Neural cell (in vitro differentiated cells): ENCODE measurements at regions not wholly inside any gene's neighbourhood (a gene's known extent, or its start where the extent isn't known, plus 50 kb on each side); places are given as distances from the start of the nearest gene placed in this dataset.
A peak's percentile ranks its signal among the peaks of the same experiment; 100 is the strongest.

Experiments used
- H2AFZ ChIP-seq: fragments of 200-600, 300-800 bp; sonication (generic), shearing (Covaris generic); 2 replicates; pipeline ENCODE4 v1.6.0; 2014; ENCODE audit warnings: low read depth, mild to moderate bottlenecking, antibody characterized with exemption, low read length, moderate library complexity
- H3F3A ChIP-seq: fragments of 200-600 bp; shearing (Covaris generic); 2 replicates; pipeline ENCODE4 v1.6.1; 2016; ENCODE audit warnings: mild to moderate bottlenecking, moderate library complexity, mixed read lengths, antibody characterized with exemption, low read length; ENCODE audit not compliant: insufficient read depth, poor library complexity, severe bottlenecking
- H3K27ac ChIP-seq: fragments of 200-600, 300-800 bp; sonication (generic), shearing (Covaris generic); 2 replicates; pipeline ENCODE4 v1.5.1; 2014; ENCODE audit warnings: mild to moderate bottlenecking, low read length, moderate library complexity
- H3K27me3 ChIP-seq: fragments of 300-800, 200-600 bp; sonication (generic), shearing (Covaris generic); 2 replicates; pipeline ENCODE4 v1.6.0; 2014; ENCODE audit warnings: mild to moderate bottlenecking, low read depth, low read length, moderate library complexity; ENCODE audit not compliant: insufficient read depth
- H3K36me3 ChIP-seq: fragments of 300-800, 200-600 bp; sonication (generic), shearing (Covaris generic); 2 replicates; pipeline ENCODE4 v1.5.1; 2014; ENCODE audit warnings: mild to moderate bottlenecking, antibody characterized with exemption, low read length, moderate library complexity; ENCODE audit not compliant: insufficient read depth
- H3K4me2 ChIP-seq: fragments of 300-800, 200-600 bp; sonication (generic), shearing (Covaris generic); 2 replicates; pipeline ENCODE4 v1.6.0; 2014; ENCODE audit warnings: mild to moderate bottlenecking, low read length
- H3K4me3 ChIP-seq: fragments of 300-800, 200-600 bp; sonication (generic), shearing (Covaris generic); 2 replicates; pipeline ENCODE4 v1.5.1; 2014; ENCODE audit warnings: mild to moderate bottlenecking, low read length, moderate library complexity
- H3K79me2 ChIP-seq: fragments of 200-600 bp; shearing (Covaris generic); replicated peaks from 2 replicates; pipeline ENCODE4 v1.6.0; 2014; ENCODE audit warnings: mild to moderate bottlenecking, low read length, moderate library complexity; ENCODE audit not compliant: insufficient read depth
- H3K9ac ChIP-seq: fragments of 300-800, 200-600 bp; sonication (generic), shearing (Covaris generic); 2 replicates; pipeline ENCODE4 v1.6.1; 2016; ENCODE audit warnings: mild to moderate bottlenecking, low read length, mixed read lengths
- H3K9me2 ChIP-seq: fragments of 200-600 bp; shearing (Covaris generic); 2 replicates; pipeline ENCODE4 v1.6.1; 2016; ENCODE audit warnings: mild to moderate bottlenecking, low read length, mixed read lengths; ENCODE audit not compliant: insufficient read depth
- H3K9me3 ChIP-seq: fragments of 200-600, 300-800 bp; sonication (generic), shearing (Covaris generic); 2 replicates; pipeline ENCODE4 v1.6.1; 2016; ENCODE audit warnings: mild to moderate bottlenecking, mixed run types, low read length, moderate library complexity, mixed read lengths
- H4K20me1 ChIP-seq: fragments of 200-600 bp; shearing (Covaris generic); 2 replicates; pipeline ENCODE4 v1.6.1; 2016; ENCODE audit warnings: mild to moderate bottlenecking, mixed run types; ENCODE audit not compliant: insufficient read depth
- CTCF ChIP-seq: fragments of 450-650 bp; IDR thresholded peaks from 2 replicates; pipeline ENCODE4 v1.5.1; 2014; ENCODE audit warnings: antibody characterized with exemption, mild to moderate bottlenecking, moderate library complexity; ENCODE audit not compliant: poor library complexity, severe bottlenecking
- EP300 ChIP-seq: fragments of 450-650 bp; conservative IDR thresholded peaks from 2 replicates; pipeline ENCODE4 v1.6.1; 2014; ENCODE audit warnings: antibody characterized with exemption, mild to moderate bottlenecking, moderate library complexity; ENCODE audit not compliant: poor library complexity, severe bottlenecking
- EZH2 ChIP-seq: fragments of 200-600, 300-800 bp; shearing (Covaris generic), sonication (generic); IDR thresholded peaks from 2 replicates; pipeline ENCODE4 v1.6.1; 2014; ENCODE audit warnings: antibody characterized with exemption, low read length, borderline replicate concordance, mild to moderate bottlenecking; ENCODE audit not compliant: insufficient read depth, poor library complexity, severe bottlenecking
- MXI1 ChIP-seq: fragments of 450-650 bp; conservative IDR thresholded peaks from 2 replicates; pipeline ENCODE4 v1.6.1; 2014; ENCODE audit warnings: antibody characterized with exemption, mild to moderate bottlenecking; ENCODE audit not compliant: poor library complexity, severe bottlenecking
- POLR2AphosphoS5 ChIP-seq: IDR thresholded peaks from 2 replicates; pipeline ENCODE4 v1.6.1; 2012
- RAD21 ChIP-seq: fragments of 450-650 bp; conservative IDR thresholded peaks from 2 replicates; pipeline ENCODE4 v1.6.1; 2014; ENCODE audit warnings: antibody characterized with exemption, mild to moderate bottlenecking, moderate library complexity
- SMC3 ChIP-seq: fragments of 450-650 bp; conservative IDR thresholded peaks from 2 replicates; pipeline ENCODE4 v1.6.1; 2014; ENCODE audit warnings: antibody characterized with exemption, mild to moderate bottlenecking, moderate library complexity; ENCODE audit not compliant: poor library complexity
- TAF1 ChIP-seq: IDR thresholded peaks from 2 replicates; pipeline ENCODE4 v1.6.1; 2012; ENCODE audit warnings: low read depth
- TF ChIP-seq, protein P1 (sequence below): IDR thresholded peaks from 2 replicates; pipeline ENCODE4 v1.6.1; 2012; ENCODE audit warnings: borderline replicate concordance

- H3K4me2 ChIP-seq: peak overlapping the region; percentile 6
- no peaks in the 10 kb centered on the region for H3K9me3 ChIP-seq
- no peaks in the 10 kb centered on the region for H3K36me3 ChIP-seq
- no peak overlapping the region for H3K4me3 ChIP-seq
- peaks cover 5% of the 10 kb centered on the region for H3K79me2 ChIP-seq
- no peak overlapping the region for H3K27ac ChIP-seq
- H3K9ac ChIP-seq: no peak overlapping the region
- peaks cover 7% of the 10 kb centered on the region for H3K27me3 ChIP-seq
- TF ChIP-seq EZH2: no peak
- TF ChIP-seq TAF1: no peak
- no peak for TF ChIP-seq SMC3
- no peak for TF ChIP-seq POLR2AphosphoS5
- TF ChIP-seq MXI1: no peak
- no peak for TF ChIP-seq EP300
- TF ChIP-seq CTCF: no peak
- TF ChIP-seq, protein P1, sequence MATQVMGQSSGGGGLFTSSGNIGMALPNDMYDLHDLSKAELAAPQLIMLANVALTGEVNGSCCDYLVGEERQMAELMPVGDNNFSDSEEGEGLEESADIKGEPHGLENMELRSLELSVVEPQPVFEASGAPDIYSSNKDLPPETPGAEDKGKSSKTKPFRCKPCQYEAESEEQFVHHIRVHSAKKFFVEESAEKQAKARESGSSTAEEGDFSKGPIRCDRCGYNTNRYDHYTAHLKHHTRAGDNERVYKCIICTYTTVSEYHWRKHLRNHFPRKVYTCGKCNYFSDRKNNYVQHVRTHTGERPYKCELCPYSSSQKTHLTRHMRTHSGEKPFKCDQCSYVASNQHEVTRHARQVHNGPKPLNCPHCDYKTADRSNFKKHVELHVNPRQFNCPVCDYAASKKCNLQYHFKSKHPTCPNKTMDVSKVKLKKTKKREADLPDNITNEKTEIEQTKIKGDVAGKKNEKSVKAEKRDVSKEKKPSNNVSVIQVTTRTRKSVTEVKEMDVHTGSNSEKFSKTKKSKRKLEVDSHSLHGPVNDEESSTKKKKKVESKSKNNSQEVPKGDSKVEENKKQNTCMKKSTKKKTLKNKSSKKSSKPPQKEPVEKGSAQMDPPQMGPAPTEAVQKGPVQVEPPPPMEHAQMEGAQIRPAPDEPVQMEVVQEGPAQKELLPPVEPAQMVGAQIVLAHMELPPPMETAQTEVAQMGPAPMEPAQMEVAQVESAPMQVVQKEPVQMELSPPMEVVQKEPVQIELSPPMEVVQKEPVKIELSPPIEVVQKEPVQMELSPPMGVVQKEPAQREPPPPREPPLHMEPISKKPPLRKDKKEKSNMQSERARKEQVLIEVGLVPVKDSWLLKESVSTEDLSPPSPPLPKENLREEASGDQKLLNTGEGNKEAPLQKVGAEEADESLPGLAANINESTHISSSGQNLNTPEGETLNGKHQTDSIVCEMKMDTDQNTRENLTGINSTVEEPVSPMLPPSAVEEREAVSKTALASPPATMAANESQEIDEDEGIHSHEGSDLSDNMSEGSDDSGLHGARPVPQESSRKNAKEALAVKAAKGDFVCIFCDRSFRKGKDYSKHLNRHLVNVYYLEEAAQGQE: no peak
- TF ChIP-seq RAD21: no peak
- no peaks in the 10 kb centered on the region for H4K20me1 ChIP-seq
- H2AFZ ChIP-seq: no peak overlapping the region
- peaks cover 3% of the 10 kb centered on the region for H3F3A ChIP-seq
- H3K9me2 ChIP-seq: no peaks in the 10 kb centered on the region
Observed at GRCh38 chr13:99659226-99659625, 158.0 kb downstream of the TM9SF2 start.

DNA sequence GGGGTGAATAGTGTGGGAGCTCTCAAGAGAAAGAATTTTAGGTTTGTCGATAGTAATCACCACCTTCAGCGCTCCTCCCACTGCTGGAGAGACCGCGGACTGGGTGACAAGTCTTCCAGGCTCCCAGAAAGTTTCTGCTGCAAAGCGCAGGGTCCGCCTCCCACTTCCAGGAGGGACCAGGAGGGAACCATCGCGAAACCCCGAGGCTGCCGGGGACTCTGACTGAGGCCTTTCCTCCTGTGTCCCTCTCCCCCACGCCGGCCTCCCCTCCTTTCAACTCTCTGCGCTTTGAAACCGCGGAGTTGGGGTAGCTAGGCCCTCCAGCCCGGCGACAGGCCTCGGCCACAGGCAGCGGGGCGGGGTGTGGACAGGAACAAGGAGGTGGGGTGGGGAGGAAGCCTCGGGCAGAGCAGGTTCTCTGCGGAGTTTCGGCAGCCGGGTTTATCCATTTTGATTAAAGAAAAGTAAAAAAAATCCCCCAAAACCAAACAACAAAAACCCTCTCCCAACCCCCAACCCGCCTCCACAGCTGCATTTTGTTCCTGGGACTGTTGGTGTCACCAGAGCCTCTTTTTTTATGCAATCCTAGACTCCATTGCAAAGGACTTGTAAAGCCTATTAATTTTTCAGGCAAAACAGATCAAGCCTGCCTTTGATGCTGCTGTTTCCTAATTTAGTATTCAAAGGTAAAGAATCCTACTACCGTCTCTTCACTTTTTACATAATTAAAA, 157.2 kb downstream of the TM9SF2 start:
- no peaks in the 10 kb centered on the region for H3K36me3 ChIP-seq
- peaks cover 7% of the 10 kb centered on the region for H3K27me3 ChIP-seq
- no peak overlapping the region for H3K4me2 ChIP-seq
- peaks cover 3% of the 10 kb centered on the region for H3F3A ChIP-seq
- H3K9me2 ChIP-seq: no peaks in the 10 kb centered on the region
- H4K20me1 ChIP-seq: no peaks in the 10 kb centered on the region
- TF ChIP-seq EP300 (no peak), SMC3 (peak; percentile 76), POLR2AphosphoS5 (no peak), MXI1 (no peak), TAF1 (no peak), RAD21 (peak; percentile 85), CTCF (peak; percentile 77), EZH2 (no peak)
- TF ChIP-seq, protein P1: no peak
- H2AFZ ChIP-seq: no peak overlapping the region
- H3K79me2 ChIP-seq: peaks cover 5% of the 10 kb centered on the region
- H3K4me3 ChIP-seq: peak overlapping the region; percentile 54
- H3K9me3 ChIP-seq: no peaks in the 10 kb centered on the region
- peak overlapping the region; percentile 31 for H3K9ac ChIP-seq
- H3K27ac ChIP-seq: no peak overlapping the region
